ENCODE measurements at regions not wholly inside any gene's neighbourhood (a gene's known extent, or its start where the extent isn't known, plus 50 kb on each side); places are given as distances from the start of the nearest gene placed in this dataset.

GRCh38 chr6:3616565-3617176 is 134.8 kb downstream of the PXDC1 start:
- TF ChIP-seq CTCF (conservative IDR thresholded peaks at IDR 0.05) (no peak), ZFX (IDR thresholded peaks at IDR 0.05) (no peak)
